ENCODE measurements at regions not wholly inside any gene's neighbourhood (a gene's known extent, or its start where the extent isn't known, plus 50 kb on each side); places are given as distances from the start of the nearest gene placed in this dataset.

- no peak overlapping the region for H3K27ac Mint-ChIP-seq
- H3K4me3 Mint-ChIP-seq = no peak overlapping the region
- no peak for DNase-seq
- no peaks in the 10 kb centered on the region for H3K27me3 Mint-ChIP-seq
- intact Hi-C loops (cut with micrococcal nuclease) = no loop called here
- no peaks in the 10 kb centered on the region for H3K4me1 Mint-ChIP-seq
- H3K36me3 Mint-ChIP-seq (ENCODE audit: low read depth) = no peaks in the 10 kb centered on the region
- H3K9me3 Mint-ChIP-seq = no peaks in the 10 kb centered on the region
Observed at GRCh38 chr5:155886311-155887031, 440.5 kb upstream of the SGCD start.

GRCh38 chr5:155895484-155895883 lies 431.5 kb upstream of the SGCD start:
- H3K27ac Mint-ChIP-seq = no peak overlapping the region
- no peak for DNase-seq

GRCh38 chr5:155897761-155898160 lies 429.2 kb upstream of the SGCD start:
- Mint-ChIP-seq H3K4me1 (no peaks in the 10 kb centered on the region), H3K4me3 (no peak overlapping the region), H3K27me3 (no peaks in the 10 kb centered on the region), H3K9me3 (no peaks in the 10 kb centered on the region), H3K36me3 (ENCODE audit: low read depth) (no peaks in the 10 kb centered on the region), H3K27ac (no peak overlapping the region)
- intact Hi-C loops (cut with micrococcal nuclease) = no loop called here
- no peak for DNase-seq

More at GRCh38 chr5:155895484-155895883, 431.5 kb upstream of the SGCD start:
- Mint-ChIP-seq H3K27me3 (no peaks in the 10 kb centered on the region), H3K9me3 (no peaks in the 10 kb centered on the region), H3K4me3 (no peak overlapping the region), H3K4me1 (no peaks in the 10 kb centered on the region), H3K36me3 (ENCODE audit: low read depth) (no peaks in the 10 kb centered on the region)
- intact Hi-C loops (cut with micrococcal nuclease) = no loop called here

GRCh38 chr5:155898284-155898683 lies 428.7 kb upstream of the SGCD start:
- intact Hi-C loops (cut with micrococcal nuclease) = no loop called here
- Mint-ChIP-seq H3K27ac (no peak overlapping the region), H3K36me3 (ENCODE audit: low read depth) (no peaks in the 10 kb centered on the region), H3K27me3 (peaks cover 3% of the 10 kb centered on the region), H3K4me3 (no peak overlapping the region), H3K9me3 (no peaks in the 10 kb centered on the region), H3K4me1 (no peaks in the 10 kb centered on the region)
- DNase-seq = no peak

GRCh38 chr5:155903791-155904190 lies 423.2 kb upstream of the SGCD start:
- no peaks in the 10 kb centered on the region for H3K36me3 Mint-ChIP-seq (ENCODE audit: low read depth)
- no peaks in the 10 kb centered on the region for H3K4me1 Mint-ChIP-seq
- H3K27ac Mint-ChIP-seq = no peak overlapping the region
- peaks cover 3% of the 10 kb centered on the region for H3K27me3 Mint-ChIP-seq
- intact Hi-C loops (cut with micrococcal nuclease) = no loop called here
- no peaks in the 10 kb centered on the region for H3K9me3 Mint-ChIP-seq
- no peak for DNase-seq
- no peak overlapping the region for H3K4me3 Mint-ChIP-seq

GRCh38 chr5:155905364-155905763 lies 421.6 kb upstream of the SGCD start:
- no peaks in the 10 kb centered on the region for H3K9me3 Mint-ChIP-seq
- H3K27ac Mint-ChIP-seq = no peak overlapping the region
- H3K4me1 Mint-ChIP-seq = no peaks in the 10 kb centered on the region
- H3K4me3 Mint-ChIP-seq = no peak overlapping the region
- no peaks in the 10 kb centered on the region for H3K36me3 Mint-ChIP-seq (ENCODE audit: low read depth)
- no peak for DNase-seq
- intact Hi-C loops (cut with micrococcal nuclease) = no loop called here
- peaks cover 3% of the 10 kb centered on the region for H3K27me3 Mint-ChIP-seq

GRCh38 chr5:155906046-155906445 lies 420.9 kb upstream of the SGCD start:
- no peaks in the 10 kb centered on the region for H3K9me3 Mint-ChIP-seq
- peaks cover 3% of the 10 kb centered on the region for H3K27me3 Mint-ChIP-seq
- no peak for DNase-seq
- intact Hi-C loops (cut with micrococcal nuclease) = no loop called here
- H3K4me3 Mint-ChIP-seq = no peak overlapping the region
- no peaks in the 10 kb centered on the region for H3K4me1 Mint-ChIP-seq
- no peaks in the 10 kb centered on the region for H3K36me3 Mint-ChIP-seq (ENCODE audit: low read depth)
- no peak overlapping the region for H3K27ac Mint-ChIP-seq

- H3K9me3 Mint-ChIP-seq = no peaks in the 10 kb centered on the region
- no peak overlapping the region for H3K4me3 Mint-ChIP-seq
- no peaks in the 10 kb centered on the region for H3K4me1 Mint-ChIP-seq
Observed at GRCh38 chr5:155908543-155908942, 418.4 kb upstream of the SGCD start.

GRCh38 chr5:155912291-155912690 lies 414.7 kb upstream of the SGCD start:
- no peaks in the 10 kb centered on the region for H3K9me3 Mint-ChIP-seq
- no peak overlapping the region for H3K27ac Mint-ChIP-seq
- no peak overlapping the region for H3K4me3 Mint-ChIP-seq
- H3K27me3 Mint-ChIP-seq = peaks cover 5% of the 10 kb centered on the region
- no peaks in the 10 kb centered on the region for H3K36me3 Mint-ChIP-seq (ENCODE audit: low read depth)
- DNase-seq = no peak
- H3K4me1 Mint-ChIP-seq = no peaks in the 10 kb centered on the region
- intact Hi-C loops (cut with micrococcal nuclease) = no loop called here

More at GRCh38 chr5:155908543-155908942, 418.4 kb upstream of the SGCD start:
- DNase-seq = no peak
- intact Hi-C loops (cut with micrococcal nuclease) = no loop called here
- Mint-ChIP-seq H3K27me3 (peaks cover 5% of the 10 kb centered on the region), H3K36me3 (ENCODE audit: low read depth) (no peaks in the 10 kb centered on the region), H3K27ac (no peak overlapping the region)

GRCh38 chr5:155914766-155915165 lies 412.2 kb upstream of the SGCD start:
- no peak overlapping the region for H3K27ac Mint-ChIP-seq
- intact Hi-C loops (cut with micrococcal nuclease) = no loop called here
- no peak for DNase-seq
- H3K4me3 Mint-ChIP-seq = no peak overlapping the region
- no peaks in the 10 kb centered on the region for H3K36me3 Mint-ChIP-seq (ENCODE audit: low read depth)
- no peaks in the 10 kb centered on the region for H3K9me3 Mint-ChIP-seq
- peaks cover 6% of the 10 kb centered on the region for H3K27me3 Mint-ChIP-seq
- no peaks in the 10 kb centered on the region for H3K4me1 Mint-ChIP-seq

GRCh38 chr5:155915601-155916000 lies 411.4 kb upstream of the SGCD start:
- DNase-seq = no peak
- no peaks in the 10 kb centered on the region for H3K9me3 Mint-ChIP-seq
- no peaks in the 10 kb centered on the region for H3K4me1 Mint-ChIP-seq
- H3K4me3 Mint-ChIP-seq = no peak overlapping the region
- peaks cover 6% of the 10 kb centered on the region for H3K27me3 Mint-ChIP-seq
- no peaks in the 10 kb centered on the region for H3K36me3 Mint-ChIP-seq (ENCODE audit: low read depth)
- intact Hi-C loops (cut with micrococcal nuclease) = no loop called here
- no peak overlapping the region for H3K27ac Mint-ChIP-seq

GRCh38 chr5:155919126-155919525 lies 407.8 kb upstream of the SGCD start:
- H3K9me3 Mint-ChIP-seq = no peaks in the 10 kb centered on the region
- no peak for DNase-seq
- no peaks in the 10 kb centered on the region for H3K4me1 Mint-ChIP-seq
- peaks cover 1% of the 10 kb centered on the region for H3K27me3 Mint-ChIP-seq
- H3K27ac Mint-ChIP-seq = no peak overlapping the region
- intact Hi-C loops (cut with micrococcal nuclease) = no loop called here
- H3K4me3 Mint-ChIP-seq = no peak overlapping the region
- no peaks in the 10 kb centered on the region for H3K36me3 Mint-ChIP-seq (ENCODE audit: low read depth)

GRCh38 chr5:155919725-155920124 lies 407.2 kb upstream of the SGCD start:
- Mint-ChIP-seq H3K27ac (no peak overlapping the region), H3K27me3 (peaks cover 1% of the 10 kb centered on the region), H3K4me3 (no peak overlapping the region), H3K9me3 (no peaks in the 10 kb centered on the region), H3K4me1 (no peaks in the 10 kb centered on the region), H3K36me3 (ENCODE audit: low read depth) (no peaks in the 10 kb centered on the region)
- DNase-seq = no peak
- intact Hi-C loops (cut with micrococcal nuclease) = no loop called here

GRCh38 chr5:155921621-155922020 lies 405.3 kb upstream of the SGCD start:
- no peak overlapping the region for H3K4me3 Mint-ChIP-seq

GRCh38 chr5:155923784-155924183 lies 403.2 kb upstream of the SGCD start:
- no peaks in the 10 kb centered on the region for H3K4me1 Mint-ChIP-seq
- intact Hi-C loops (cut with micrococcal nuclease) = no loop called here
- no peaks in the 10 kb centered on the region for H3K36me3 Mint-ChIP-seq (ENCODE audit: low read depth)
- no peak for DNase-seq
- H3K27me3 Mint-ChIP-seq = peaks cover 1% of the 10 kb centered on the region
- no peak overlapping the region for H3K4me3 Mint-ChIP-seq
- no peaks in the 10 kb centered on the region for H3K9me3 Mint-ChIP-seq
- no peak overlapping the region for H3K27ac Mint-ChIP-seq

More at GRCh38 chr5:155921621-155922020, 405.3 kb upstream of the SGCD start:
- Mint-ChIP-seq H3K9me3 (no peaks in the 10 kb centered on the region), H3K27me3 (peaks cover 1% of the 10 kb centered on the region), H3K36me3 (ENCODE audit: low read depth) (no peaks in the 10 kb centered on the region), H3K4me1 (no peaks in the 10 kb centered on the region), H3K27ac (no peak overlapping the region)
- no peak for DNase-seq
- intact Hi-C loops (cut with micrococcal nuclease) = no loop called here
